Right lung (tissue), 2 donors: ENCODE measurements at regions not wholly inside any gene's neighbourhood (a gene's known extent, or its start where the extent isn't known, plus 50 kb on each side); places are given as distances from the start of the nearest gene placed in this dataset.
"Not testable (repeated sequence)": the region's sequence is repeated elsewhere in the genome, so short reads cannot be mapped to it uniquely, and the experiment has no call there.

Source experiments
- DNase-seq, 2 donors: peaks; one replicate each; pipeline ENCODE4 v3.0.0-alpha.2; 2013

- DNase-seq = no peak
These were observed 130.4 kb upstream of the MIR17HG start for GRCh38 chr13:91216928-91217700.

DNA sequence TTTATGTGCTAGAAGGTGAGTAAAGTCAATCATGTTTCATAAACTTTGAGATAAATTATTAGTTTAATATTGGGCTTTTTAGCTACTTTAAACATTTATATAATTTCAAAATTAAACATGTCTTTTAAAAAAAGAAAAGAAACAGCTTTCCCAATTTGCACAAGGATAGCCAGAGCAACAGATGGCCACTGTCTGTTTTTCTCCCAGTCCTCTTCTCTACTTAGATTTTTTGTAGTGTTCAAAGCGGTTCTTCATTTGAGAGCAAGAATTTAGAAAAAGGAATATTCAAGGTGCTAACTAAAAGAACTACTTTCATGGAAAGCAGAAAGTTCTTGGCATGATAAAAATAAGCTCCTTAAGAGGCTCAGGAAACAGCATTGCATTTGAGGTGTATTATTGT lies 128.3 kb upstream of the MIR17HG start:
- no peak for DNase-seq

DNA sequence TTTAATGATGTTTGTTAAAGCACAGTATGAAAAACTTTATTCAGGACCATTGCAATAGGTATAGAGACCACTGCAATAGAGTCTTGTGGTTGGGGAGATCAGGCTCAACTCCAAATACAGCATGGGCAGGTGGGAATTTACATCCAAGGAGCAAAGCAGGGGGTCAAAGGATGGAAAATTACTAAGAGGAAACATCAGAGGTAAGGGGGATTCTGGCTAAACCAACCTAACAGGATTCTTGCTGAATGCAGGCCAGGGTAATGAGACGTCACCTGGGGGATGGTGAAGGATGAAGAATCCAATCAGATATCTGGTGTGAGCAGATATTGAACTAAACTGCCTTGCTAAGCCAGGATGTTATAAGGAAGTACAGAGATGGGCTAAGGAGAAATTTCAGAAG lies 126.6 kb upstream of the MIR17HG start:
- no peak for DNase-seq

DNA sequence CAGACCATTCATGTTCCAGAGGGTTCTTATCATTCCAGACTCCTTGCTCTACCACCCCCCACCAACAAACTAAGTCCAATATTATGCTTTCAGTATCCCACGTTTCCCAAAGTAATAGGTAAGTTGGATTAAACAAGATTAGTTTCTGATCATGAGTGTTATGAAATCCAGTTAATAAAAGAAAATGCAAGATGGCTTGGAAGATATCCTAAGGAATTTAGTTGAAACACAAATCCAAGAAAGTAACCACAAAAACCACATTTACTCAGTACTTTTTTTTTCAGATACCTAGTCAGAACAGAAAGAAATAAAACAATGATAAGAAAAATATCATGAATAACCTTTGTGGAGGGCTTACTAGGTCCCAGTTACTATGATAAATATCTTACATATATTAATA lies 119.4 kb upstream of the MIR17HG start:
- DNase-seq = no peak

DNA sequence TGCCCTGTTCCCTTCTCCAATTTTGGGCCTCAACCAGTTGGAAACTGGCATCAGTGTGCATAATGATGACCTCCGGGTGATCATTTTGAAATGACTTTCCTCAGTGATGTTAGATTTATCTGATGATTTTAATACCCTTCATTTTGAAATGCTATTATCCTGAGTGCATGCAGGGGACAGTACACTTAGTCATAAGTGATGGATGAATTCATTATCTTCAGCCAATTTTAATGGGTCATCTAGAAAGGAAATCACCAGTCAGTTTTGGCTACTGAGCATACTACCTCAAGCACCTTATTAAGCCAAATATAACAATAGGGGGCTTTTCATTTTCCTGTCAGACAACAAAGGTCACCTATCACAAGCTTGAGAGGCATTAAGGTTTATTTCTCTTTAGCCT lies 118.5 kb upstream of the MIR17HG start:
- no peak for DNase-seq

- DNase-seq = no peak
These were observed 114.8 kb upstream of the MIR17HG start for GRCh38 chr13:91232716-91233115.

DNA sequence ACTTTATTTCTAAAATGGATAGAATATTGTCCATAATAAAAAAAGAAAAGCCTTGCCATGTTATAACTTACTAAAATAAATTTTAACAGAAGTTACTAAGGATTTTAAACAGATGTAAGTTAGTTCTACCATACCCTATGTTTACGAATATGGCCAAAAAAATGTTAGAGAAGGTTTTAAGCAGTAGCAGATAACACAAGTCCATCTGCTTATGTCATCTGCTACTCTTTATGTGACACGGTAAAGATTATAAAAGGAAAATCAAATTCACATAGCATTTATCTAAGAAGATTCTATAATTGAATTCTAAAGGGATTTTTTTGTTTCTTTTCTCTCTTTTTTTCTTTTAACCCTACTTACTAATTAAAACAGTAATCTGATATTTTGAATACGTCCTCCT lies 114.2 kb upstream of the MIR17HG start:
- no peak for DNase-seq

GRCh38 chr13:91236182-91236581 lies 111.3 kb upstream of the MIR17HG start:
- DNase-seq = no peak

GRCh38 chr13:91236921-91237320 lies 110.6 kb upstream of the MIR17HG start:
- no peak for DNase-seq

DNA sequence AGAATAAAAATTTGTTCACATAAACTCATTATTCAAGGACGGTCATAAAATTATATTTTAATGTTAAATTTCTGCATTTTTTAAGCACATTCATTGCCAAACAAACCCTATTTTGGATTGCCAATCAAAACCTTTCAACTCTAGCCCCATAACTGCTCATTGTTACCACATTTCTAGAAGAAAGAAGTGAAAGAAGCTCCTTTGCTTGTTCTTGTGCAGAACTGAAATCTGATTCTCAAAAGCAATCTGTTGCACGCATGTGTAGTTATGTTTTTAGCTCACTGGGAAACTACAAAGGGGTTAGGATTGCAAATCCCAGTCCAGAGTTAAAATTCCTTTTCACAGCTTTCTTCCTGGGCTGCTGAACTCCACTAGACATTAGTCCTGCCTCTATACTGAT lies 109.5 kb upstream of the MIR17HG start:
- DNase-seq = no peak

DNA sequence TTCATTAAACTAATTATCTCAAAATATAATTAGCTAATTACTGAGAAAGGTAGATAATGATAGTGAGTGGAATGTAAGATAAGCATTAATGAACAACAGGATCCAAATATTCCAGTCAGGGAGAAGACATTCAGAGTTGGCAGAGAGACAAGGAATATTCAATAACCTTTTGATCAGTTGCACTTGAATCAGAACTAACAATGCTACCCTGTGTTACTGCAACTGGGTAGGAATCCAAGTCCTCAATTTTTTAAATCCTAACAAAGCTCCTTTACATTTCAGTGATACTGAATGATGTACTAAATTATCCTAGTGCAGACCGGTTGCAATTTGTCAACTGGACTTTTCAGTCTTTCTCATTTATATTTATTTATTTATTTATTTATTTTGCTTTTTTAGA lies 107.1 kb upstream of the MIR17HG start:
- no peak for DNase-seq

DNA sequence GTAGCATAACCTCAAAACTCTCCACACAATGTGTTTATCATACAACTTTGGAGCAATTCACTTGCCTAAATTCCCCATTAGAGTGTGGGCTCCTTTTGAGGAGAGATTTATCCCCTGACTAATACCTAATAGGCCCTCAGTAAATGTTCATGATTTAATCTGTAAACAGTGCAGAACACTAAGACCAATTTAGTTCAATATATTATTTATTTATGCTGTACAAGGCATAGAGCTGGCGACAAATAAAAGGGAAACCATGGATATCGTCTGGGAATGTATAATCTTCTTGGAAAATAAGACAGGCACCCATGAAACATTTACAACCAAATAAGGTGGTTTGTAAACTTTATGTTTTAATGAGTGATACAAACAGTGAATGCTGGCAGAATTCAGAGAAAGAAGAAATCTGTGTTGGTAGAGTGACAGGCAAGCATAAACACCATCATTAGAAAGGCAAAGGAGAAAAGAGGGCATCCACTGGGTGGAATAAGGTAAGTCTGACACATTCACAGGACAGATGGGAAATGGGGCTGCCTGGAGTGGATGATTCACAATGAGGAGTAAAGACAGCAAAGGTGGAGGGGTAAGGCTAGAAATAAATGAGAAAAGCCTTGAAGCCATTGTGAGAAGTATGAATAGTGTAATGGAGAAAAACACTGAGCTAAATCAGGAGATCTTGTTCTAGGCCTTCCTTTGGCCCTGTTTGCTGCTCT lies 106.1 kb upstream of the MIR17HG start:
- DNase-seq = no peak

DNA sequence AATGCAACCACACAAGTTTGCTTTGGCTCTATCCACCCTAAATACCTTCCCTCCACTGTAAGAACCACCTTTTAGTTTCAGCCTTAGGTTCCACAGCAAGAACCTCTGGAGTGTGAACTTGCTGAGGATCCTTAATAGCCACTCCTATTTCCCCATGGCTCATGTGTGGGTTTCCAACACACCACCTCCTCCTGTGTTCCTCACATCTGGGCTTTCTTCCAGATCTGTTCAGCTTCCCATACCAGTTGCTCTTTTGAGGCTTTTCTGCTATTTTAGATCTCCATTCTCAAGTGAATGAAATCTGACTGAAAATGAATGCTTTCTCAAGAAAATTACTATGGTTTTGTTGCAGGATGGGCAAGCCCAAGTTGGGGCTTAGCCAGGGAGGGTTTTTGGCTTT lies 104.8 kb upstream of the MIR17HG start:
- no peak for DNase-seq

DNA sequence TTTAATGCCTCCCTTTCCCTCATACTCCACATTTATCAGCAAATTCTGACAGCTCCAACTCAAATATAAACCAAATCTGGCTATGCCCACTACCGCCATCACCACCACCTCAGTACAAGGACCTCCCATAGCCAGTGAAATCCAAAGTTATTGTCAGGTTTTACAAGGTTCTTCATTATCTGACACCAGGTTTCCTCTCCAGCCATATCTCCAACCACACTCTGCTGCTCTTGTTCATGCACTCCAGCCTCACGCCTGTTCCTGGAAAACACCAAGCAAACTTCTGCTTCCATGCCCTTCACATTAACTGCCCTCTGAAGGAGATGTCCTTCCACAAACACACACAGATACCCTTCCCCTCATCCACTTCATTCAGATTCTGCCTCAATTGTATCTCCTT lies 102.2 kb upstream of the MIR17HG start:
- no peak for DNase-seq

DNA sequence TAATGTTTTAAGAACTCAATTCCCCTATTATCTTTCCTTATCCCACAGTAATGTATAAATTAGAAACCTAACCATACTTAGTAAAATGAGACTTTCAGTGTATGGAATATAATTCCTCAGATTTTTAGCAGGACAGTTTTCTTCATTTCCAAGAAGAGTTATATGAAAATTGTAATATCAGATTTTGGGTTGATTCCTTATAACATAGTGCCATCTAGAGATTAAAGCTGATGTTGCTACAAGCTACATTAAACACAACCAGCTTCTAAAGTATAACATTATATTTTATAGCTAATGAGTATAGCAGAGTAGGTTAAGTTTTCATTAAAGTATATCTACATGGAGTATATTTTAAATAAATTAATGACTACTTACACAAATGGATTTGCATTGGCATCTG lies 99.7 kb upstream of the MIR17HG start:
- no peak for DNase-seq

DNA sequence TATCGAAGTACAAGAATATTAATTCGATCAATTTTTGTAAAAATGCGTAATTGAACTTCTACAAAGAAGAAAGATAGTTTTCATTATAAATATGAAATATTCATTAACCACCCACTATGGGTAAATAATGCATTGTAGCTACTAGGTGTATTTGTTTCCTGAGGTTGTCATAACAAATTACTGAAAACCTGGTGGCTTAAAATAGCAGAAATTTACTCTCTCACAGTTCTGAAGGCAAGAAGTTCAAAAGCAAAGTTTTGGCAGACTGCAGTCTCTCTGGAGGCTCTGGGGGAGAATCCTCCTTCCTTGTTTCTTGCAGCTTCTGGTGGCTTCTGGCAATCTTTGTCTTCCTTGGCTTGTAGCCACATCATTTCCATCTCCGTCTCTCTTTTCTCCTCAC lies 99.2 kb upstream of the MIR17HG start:
- no peak for DNase-seq

DNA sequence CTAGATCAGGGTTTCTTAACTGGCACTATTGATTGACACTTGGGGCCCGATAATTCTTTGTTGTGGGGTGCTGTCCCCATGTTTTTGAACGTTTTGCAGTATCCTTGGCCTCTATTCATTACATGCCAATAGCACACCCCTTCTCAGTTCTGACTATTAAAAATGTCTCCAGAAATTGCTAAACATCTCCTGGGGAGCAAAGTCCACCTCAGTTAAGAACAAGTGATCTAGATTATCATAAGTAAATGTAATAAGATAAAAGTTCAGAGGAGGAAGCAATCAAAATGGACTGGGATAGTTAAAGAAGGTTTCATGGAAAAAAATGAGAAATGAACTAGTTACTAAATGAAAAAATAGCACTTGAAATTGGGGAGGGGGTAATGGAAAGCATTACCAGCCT lies 98.1 kb upstream of the MIR17HG start:
- DNase-seq = no peak

DNA sequence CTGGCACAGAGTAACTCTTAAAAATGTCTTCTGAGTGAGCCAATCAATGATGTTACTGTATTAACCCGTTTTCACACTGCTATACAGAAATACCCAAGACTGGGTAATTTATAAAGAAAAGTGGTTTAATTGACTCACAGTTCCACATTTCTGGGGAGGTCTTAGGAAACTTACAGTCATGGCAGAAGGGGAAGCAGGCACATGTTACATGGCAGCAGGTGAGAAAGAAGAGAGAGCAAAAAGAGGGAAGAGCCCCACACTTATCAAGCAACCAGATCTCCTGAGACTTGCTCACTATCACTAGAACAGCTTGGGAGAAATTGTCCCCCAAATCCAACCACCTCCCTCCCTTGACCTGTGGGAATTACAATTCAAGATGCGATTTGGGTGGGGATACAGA lies 97.6 kb upstream of the MIR17HG start:
- no peak for DNase-seq

GRCh38 chr13:91251573-91251972 lies 95.9 kb upstream of the MIR17HG start:
- not testable (repeated sequence) for DNase-seq

GRCh38 chr13:91264484-91264883 lies 83.0 kb upstream of the MIR17HG start:
- DNase-seq = no peak

DNA sequence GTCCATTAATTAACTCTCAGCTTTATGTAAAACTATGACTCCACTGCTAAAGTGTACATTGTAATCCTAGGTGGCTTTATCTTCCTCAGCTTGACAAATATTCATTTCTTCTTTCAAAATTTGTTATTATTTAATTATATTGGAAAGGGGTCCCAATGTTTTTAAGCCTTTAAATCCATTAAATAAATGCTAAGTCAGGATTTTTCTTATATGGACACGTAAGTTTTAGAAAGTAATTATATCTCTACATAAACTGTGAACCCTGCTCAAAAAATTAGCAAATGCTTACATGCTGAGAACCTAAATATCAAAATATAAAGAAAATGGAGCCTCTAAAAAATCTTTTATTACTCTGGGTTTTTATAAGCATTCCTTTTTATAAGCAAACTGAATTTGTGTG lies 78.2 kb upstream of the MIR17HG start:
- no peak for DNase-seq

- DNase-seq = no peak
These were observed 77.5 kb upstream of the MIR17HG start for GRCh38 chr13:91270031-91270430.

GRCh38 chr13:91272235-91272777 lies 75.2 kb upstream of the MIR17HG start:
- no peak for DNase-seq
